ENCODE measurements at regions not wholly inside any gene's neighbourhood (a gene's known extent, or its start where the extent isn't known, plus 50 kb on each side); places are given as distances from the start of the nearest gene placed in this dataset.

DNA sequence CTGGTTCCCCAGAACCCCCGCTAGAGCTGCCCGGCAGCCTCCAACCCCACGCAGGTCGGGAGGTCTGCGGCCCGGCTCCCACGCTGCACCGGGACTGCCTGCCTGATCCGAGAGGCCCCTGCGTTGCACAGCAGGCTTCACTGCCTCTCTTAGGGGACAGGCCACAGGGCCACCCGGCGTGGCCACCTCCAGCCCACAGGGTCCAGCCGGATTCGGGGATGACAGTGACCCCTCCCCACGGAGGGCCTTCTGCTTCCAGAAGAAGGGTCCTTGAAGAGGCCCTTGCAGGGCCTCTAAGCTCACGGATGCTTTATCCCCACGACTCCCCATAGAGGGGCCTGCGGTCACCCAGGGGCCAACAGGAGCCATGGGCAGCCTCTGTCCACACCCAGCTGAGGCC lies 66.1 kb upstream of the PPP1R26 start:
- no peak overlapping the region for H3K14ac ChIP-seq (replicated peaks; ENCODE audit: low read depth, low read length)
- H3K4me3 ChIP-seq (ENCODE audit: insufficient read depth, low read depth, low read length), result no peak overlapping the region
- H3K4me2 ChIP-seq (ENCODE audit: low read depth, low read length), result no peak overlapping the region
- ChIA-PET POLR2A (ENCODE audit: unreplicated experiment) (no interaction called here), CTCF (interaction anchor here (0.6 to 0.7 kb wide), 2 partner anchors 16 to 327 kb away, joined by 3 read pairs; no protein-coding TSS in a partner anchor)
- H3K9me1 ChIP-seq (ENCODE audit: insufficient read depth, low read length), result no peaks in the 10 kb centered on the region
- H3K36me3 ChIP-seq (ENCODE audit: control insufficient read depth, insufficient read depth, low read length), result no peaks in the 10 kb centered on the region
- no peak overlapping the region for H2BK15ac ChIP-seq (ENCODE audit: low read depth, low read length)
- intact Hi-C loops (cut with micrococcal nuclease) (loop anchor here (5.0 to 10.0 kb wide), 2 partner anchors 639 to 966 kb away; no protein-coding TSS in a partner anchor), dilution Hi-C loops (cut with HindIII; ENCODE audit: low sequenced_read_pairs, unreplicated experiment) (no loop called here), in situ Hi-C loops (cut with MboI; ENCODE audit: low sequenced_read_pairs) (no loop called here)
- no peak overlapping the region for H3K56ac ChIP-seq (ENCODE audit: extremely low read depth, insufficient read depth, low read length)
- no peak overlapping the region for H3K9ac ChIP-seq (ENCODE audit: low read depth, low read length)
- H3K27me3 ChIP-seq (ENCODE audit: control insufficient read depth, insufficient read depth, low read length), result peaks cover 9% of the 10 kb centered on the region; the same call in 1 of the 2 replicates
- H4K20me1 ChIP-seq (ENCODE audit: insufficient read depth, low read length), result no peaks in the 10 kb centered on the region
- DNase-seq, result no peak
- H3K18ac ChIP-seq (ENCODE audit: low read depth, low read length), result no peak overlapping the region
- H4K5ac ChIP-seq (ENCODE audit: low read depth, low read length), result no peak overlapping the region
- no peak overlapping the region for H3K4ac ChIP-seq (ENCODE audit: low read depth, low read length)
- no peak overlapping the region for H4K8ac ChIP-seq (ENCODE audit: low read depth in 2 of 2, low read length in 2 of 2)
- H4K91ac ChIP-seq (ENCODE audit: insufficient read depth, low read depth, low read length), result no peak overlapping the region
- H3K79me1 ChIP-seq (ENCODE audit: low read depth in 1 of 2, low read length in 2 of 2), result no peaks in the 10 kb centered on the region
- BruUV-seq (replicated peaks), result no TSS peak
- no peak overlapping the region for H3K27ac ChIP-seq (ENCODE audit: insufficient read depth, low read length)
- H2BK5ac ChIP-seq (ENCODE audit: low read depth, low read length, poor library complexity, severe bottlenecking), result no peak overlapping the region
- ATAC-seq (ENCODE audit: low read depth), result no peak
- H2BK120ac ChIP-seq (ENCODE audit: low read depth, low read length), result no peak overlapping the region
- H3K9me3 ChIP-seq (ENCODE audit: control insufficient read depth, insufficient read depth, low read length), result no peaks in the 10 kb centered on the region
- H3K4me1 ChIP-seq (ENCODE audit: control insufficient read depth, insufficient read depth, low read length), result no peaks in the 10 kb centered on the region
- H3K23ac ChIP-seq (ENCODE audit: low read depth, low read length), result no peak overlapping the region
- H2AK9ac ChIP-seq (replicated peaks; ENCODE audit: low read depth, low read length, poor library complexity), result no peak overlapping the region
- TF ChIP-seq POLR2A (IDR thresholded peaks at IDR 0.05; ENCODE audit: low read depth, low read length), result no peak
- no peak for TF ChIP-seq CEBPB (IDR thresholded peaks at IDR 0.05; ENCODE audit: low read depth, low read length)
- no peak for TF ChIP-seq RCOR1 (IDR thresholded peaks at IDR 0.05; ENCODE audit: insufficient replicate concordance, low read length)
- TF ChIP-seq, protein P1, sequence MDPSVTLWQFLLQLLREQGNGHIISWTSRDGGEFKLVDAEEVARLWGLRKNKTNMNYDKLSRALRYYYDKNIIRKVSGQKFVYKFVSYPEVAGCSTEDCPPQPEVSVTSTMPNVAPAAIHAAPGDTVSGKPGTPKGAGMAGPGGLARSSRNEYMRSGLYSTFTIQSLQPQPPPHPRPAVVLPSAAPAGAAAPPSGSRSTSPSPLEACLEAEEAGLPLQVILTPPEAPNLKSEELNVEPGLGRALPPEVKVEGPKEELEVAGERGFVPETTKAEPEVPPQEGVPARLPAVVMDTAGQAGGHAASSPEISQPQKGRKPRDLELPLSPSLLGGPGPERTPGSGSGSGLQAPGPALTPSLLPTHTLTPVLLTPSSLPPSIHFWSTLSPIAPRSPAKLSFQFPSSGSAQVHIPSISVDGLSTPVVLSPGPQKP (IDR thresholded peaks at IDR 0.05; ENCODE audit: borderline replicate concordance, low read depth, low read length), result no peak
- TF ChIP-seq SMC3 (IDR thresholded peaks at IDR 0.05; ENCODE audit: low read depth, low read length), result no peak
- TF ChIP-seq MAZ (IDR thresholded peaks at IDR 0.05; ENCODE audit: borderline replicate concordance, low read depth, low read length), result no peak
- no peak for TF ChIP-seq BHLHE40 (IDR thresholded peaks at IDR 0.05; ENCODE audit: low read depth, low read length)
- TF ChIP-seq MXI1 (IDR thresholded peaks at IDR 0.05; ENCODE audit: borderline replicate concordance, low read depth, low read length), result no peak
- H2AK5ac ChIP-seq (ENCODE audit: low read depth, low read length), result no peak overlapping the region
- no peak overlapping the region for H2AFZ ChIP-seq (replicated peaks; ENCODE audit: low read length, poor library complexity)
- 94% methylated on average over 7 of the region's 18 CpGs; no CpG with 5 or more reads in 1 of the 2 experiments for WGBS, 2 experiments (ENCODE audit: extremely low coverage in 2 of 2, insufficient read length in 1 of 2)
- H2BK20ac ChIP-seq (ENCODE audit: low read depth, low read length), result no peak overlapping the region

Data from IMR-90 (cell line).